ENCODE measurements at regions not wholly inside any gene's neighbourhood (a gene's known extent, or its start where the extent isn't known, plus 50 kb on each side); places are given as distances from the start of the nearest gene placed in this dataset.
A peak's percentile ranks its signal among the peaks of the same experiment; 100 is the strongest.

GRCh38 chr16:59854846-59855439 is 1120.8 kb upstream of the GOT2 start:
- no peak for DNase-seq (ENCODE audit: low read depth in 1 of 2, low spot score in 1 of 2)
- Histone ChIP-seq H3K4me3 (no peak overlapping the region), H3K27ac (no peak overlapping the region), H3K4me1 (no peaks in the 10 kb centered on the region), H3K4me2 (no peak overlapping the region), H3K9me3 (no peaks in the 10 kb centered on the region)
- ChIA-PET CTCF (interaction anchor here (1.3 kb wide), 1 partner anchor 12 kb away, joined by 4 read pairs; no protein-coding TSS in a partner anchor), POLR2A (no interaction called here)
- ATAC-seq, result no peak
- TF ChIP-seq REST (IDR thresholded peaks at IDR 0.05) (no peak), MAZ (IDR thresholded peaks at IDR 0.05; ENCODE audit: borderline replicate concordance, low read depth, low read length) (no peak), HMGXB4 (CRISPR knock-in tag; IDR thresholded peaks at IDR 0.05; ENCODE audit: borderline replicate concordance) (no peak), HES2 (IDR thresholded peaks at IDR 0.05) (no peak), MAFK (IDR thresholded peaks at IDR 0.05; ENCODE audit: partially characterized antibody) (peak; percentile 94)
- no peak for FAIRE-seq
- 57% methylated on average over 4 of the region's 4 CpGs for WGBS (ENCODE audit: missing lambda C conversion rate)

- Histone ChIP-seq H3K4me3 (no peak overlapping the region), H3K4me1 (no peaks in the 10 kb centered on the region), H3K9me3 (no peaks in the 10 kb centered on the region), H3K4me2 (no peak overlapping the region), H3K27ac (no peak overlapping the region)
- FAIRE-seq, result no peak
- ChIA-PET POLR2A (no interaction called here), CTCF (no interaction called here)
- no peak for DNase-seq (ENCODE audit: low read depth in 1 of 2, low spot score in 1 of 2)
- no peak for ATAC-seq
- 88% methylated on average over 4 of the region's 4 CpGs for WGBS (ENCODE audit: missing lambda C conversion rate)
- TF ChIP-seq NFE2L2 (conservative IDR thresholded peaks at IDR 0.05; ENCODE audit: low read length) (no peak), ZFP36 (IDR thresholded peaks at IDR 0.05; ENCODE audit: borderline replicate concordance, partially characterized antibody) (no peak), POLR2A (IDR thresholded peaks at IDR 0.05; ENCODE audit: low read length) (no peak), EP300 (IDR thresholded peaks at IDR 0.05) (no peak), MAZ (IDR thresholded peaks at IDR 0.05; ENCODE audit: borderline replicate concordance, low read depth, low read length) (no peak), EHMT2 (IDR thresholded peaks at IDR 0.05; ENCODE audit: low read depth) (no peak)
Observed at GRCh38 chr16:59849716-59850115, 1115.6 kb upstream of the GOT2 start.

GRCh38 chr16:59848296-59848695 is 1114.2 kb upstream of the GOT2 start:
- H3K4me1 ChIP-seq, result no peaks in the 10 kb centered on the region
- FAIRE-seq (no peak), ATAC-seq (no peak), DNase-seq (ENCODE audit: low read depth in 1 of 2, low spot score in 1 of 2) (no peak)
- H3K4me2 ChIP-seq, result no peak overlapping the region
- ChIA-PET POLR2A (no interaction called here), CTCF (no interaction called here)
- TF ChIP-seq SMC3 (IDR thresholded peaks at IDR 0.05), result no peak
- no peak for TF ChIP-seq BHLHE40 (IDR thresholded peaks at IDR 0.05; ENCODE audit: low read depth, low read length)
- TF ChIP-seq ELK1 (IDR thresholded peaks at IDR 0.05; ENCODE audit: low read depth, low read length), result no peak
- TF ChIP-seq RCOR1 (IDR thresholded peaks at IDR 0.05; ENCODE audit: low read depth, low read length), result no peak
- no peak for TF ChIP-seq MAFK (IDR thresholded peaks at IDR 0.05; ENCODE audit: partially characterized antibody)
- no peak for TF ChIP-seq GATA3 (IDR thresholded peaks at IDR 0.05; ENCODE audit: borderline replicate concordance)
- TF ChIP-seq CHD2 (IDR thresholded peaks at IDR 0.05; ENCODE audit: low read length, partially characterized antibody), result no peak
- no peak for TF ChIP-seq TP53 (CRISPR knock-in tag; IDR thresholded peaks at IDR 0.05)
- TF ChIP-seq MYC (IDR thresholded peaks at IDR 0.05; ENCODE audit: borderline replicate concordance, low read length), result no peak
- no peak for TF ChIP-seq HOXA7 (CRISPR knock-in tag; IDR thresholded peaks at IDR 0.05)
- TF ChIP-seq RARB (CRISPR knock-in tag; IDR thresholded peaks at IDR 0.05), result no peak
- TF ChIP-seq RAD21 (conservative IDR thresholded peaks at IDR 0.05 in 1 of 2, IDR thresholded peaks at IDR 0.05 in 1 of 2), result no peak
- H3K4me3 ChIP-seq, result no peak overlapping the region
- H3K27ac ChIP-seq, result no peak overlapping the region
- H3K9me3 ChIP-seq, result no peaks in the 10 kb centered on the region
